ENCODE measurements at regions not wholly inside any gene's neighbourhood (a gene's known extent, or its start where the extent isn't known, plus 50 kb on each side); places are given as distances from the start of the nearest gene placed in this dataset.

- H3K4me1 Mint-ChIP-seq: no peaks in the 10 kb centered on the region
Observed at GRCh38 chr3:177514611-177515499, 317.6 kb upstream of the TBL1XR1 start.

GRCh38 chr3:177515786-177516157, 318.5 kb upstream of the TBL1XR1 start:
- no peaks in the 10 kb centered on the region for H3K9me3 ChIP-seq (ENCODE audit: control insufficient read depth, low read length, poor library complexity, severe bottlenecking)
- Mint-ChIP-seq H3K4me1 (no peaks in the 10 kb centered on the region), H3K27ac (no peak overlapping the region), H3K36me3 (ENCODE audit: low read depth) (no peaks in the 10 kb centered on the region), H3K4me3 (no peak overlapping the region), H3K27me3 (no peaks in the 10 kb centered on the region)
- ATAC-seq (no peak), DNase-seq (no peak)

More at GRCh38 chr3:177514611-177515499, 317.6 kb upstream of the TBL1XR1 start:
- H3K4me3 Mint-ChIP-seq: no peak overlapping the region
- no peaks in the 10 kb centered on the region for H3K36me3 Mint-ChIP-seq (ENCODE audit: low read depth)
- H3K27ac Mint-ChIP-seq: no peak overlapping the region
- H3K27me3 Mint-ChIP-seq: no peaks in the 10 kb centered on the region
- no peak for DNase-seq
- H3K9me3 ChIP-seq (ENCODE audit: control insufficient read depth, low read length, poor library complexity, severe bottlenecking): no peaks in the 10 kb centered on the region
- no peak for ATAC-seq

- Mint-ChIP-seq H3K4me3 (no peak overlapping the region), H3K4me1 (no peaks in the 10 kb centered on the region), H3K27ac (no peak overlapping the region), H3K36me3 (ENCODE audit: low read depth) (no peaks in the 10 kb centered on the region), H3K27me3 (no peaks in the 10 kb centered on the region)
- DNase-seq (no peak), ATAC-seq (no peak)
- no peaks in the 10 kb centered on the region for H3K9me3 ChIP-seq (ENCODE audit: control insufficient read depth, low read length, poor library complexity, severe bottlenecking)
Observed at GRCh38 chr3:177516158-177517011, 319.1 kb upstream of the TBL1XR1 start.

GRCh38 chr3:177517906-177518305, 320.6 kb upstream of the TBL1XR1 start:
- DNase-seq (no peak), ATAC-seq (no peak)
- no peaks in the 10 kb centered on the region for H3K9me3 ChIP-seq (ENCODE audit: control insufficient read depth, low read length, poor library complexity, severe bottlenecking)
- Mint-ChIP-seq H3K27me3 (no peaks in the 10 kb centered on the region), H3K4me1 (no peaks in the 10 kb centered on the region), H3K36me3 (ENCODE audit: low read depth) (no peaks in the 10 kb centered on the region), H3K4me3 (no peak overlapping the region), H3K27ac (no peak overlapping the region)

GRCh38 chr3:177519588-177519987, 322.3 kb upstream of the TBL1XR1 start:
- H3K9me3 ChIP-seq (ENCODE audit: control insufficient read depth, low read length, poor library complexity, severe bottlenecking): no peaks in the 10 kb centered on the region
- ATAC-seq (no peak), DNase-seq (no peak)
- no peak overlapping the region for H3K4me3 Mint-ChIP-seq
- no peak overlapping the region for H3K27ac Mint-ChIP-seq
- H3K27me3 Mint-ChIP-seq: no peaks in the 10 kb centered on the region
- peaks cover 7% of the 10 kb centered on the region for H3K4me1 Mint-ChIP-seq
- H3K36me3 Mint-ChIP-seq (ENCODE audit: low read depth): no peaks in the 10 kb centered on the region

- ATAC-seq: no peak
- no peak overlapping the region for H3K4me3 Mint-ChIP-seq
- H3K36me3 Mint-ChIP-seq (ENCODE audit: low read depth): no peaks in the 10 kb centered on the region
- H3K27me3 Mint-ChIP-seq: no peaks in the 10 kb centered on the region
- H3K27ac Mint-ChIP-seq: no peak overlapping the region
- DNase-seq: no peak
- H3K4me1 Mint-ChIP-seq: peaks cover 16% of the 10 kb centered on the region
- H3K9me3 ChIP-seq (ENCODE audit: control insufficient read depth, low read length, poor library complexity, severe bottlenecking): no peaks in the 10 kb centered on the region
Observed at GRCh38 chr3:177521305-177521704, 324.0 kb upstream of the TBL1XR1 start.

- H3K27me3 Mint-ChIP-seq: no peaks in the 10 kb centered on the region
- ATAC-seq (no peak), DNase-seq (no peak)
- peaks cover 16% of the 10 kb centered on the region for H3K4me1 Mint-ChIP-seq
- no peaks in the 10 kb centered on the region for H3K9me3 ChIP-seq (ENCODE audit: control insufficient read depth, low read length, poor library complexity, severe bottlenecking)
- no peaks in the 10 kb centered on the region for H3K36me3 Mint-ChIP-seq (ENCODE audit: low read depth)
- H3K4me3 Mint-ChIP-seq: no peak overlapping the region
- H3K27ac Mint-ChIP-seq: no peak overlapping the region
Observed at GRCh38 chr3:177522051-177522450, 324.8 kb upstream of the TBL1XR1 start.

- H3K27ac Mint-ChIP-seq: no peak overlapping the region
- H3K27me3 Mint-ChIP-seq: no peaks in the 10 kb centered on the region
- no peak for ATAC-seq
- no peak overlapping the region for H3K4me3 Mint-ChIP-seq
- no peaks in the 10 kb centered on the region for H3K9me3 ChIP-seq (ENCODE audit: control insufficient read depth, low read length, poor library complexity, severe bottlenecking)
- no peak for DNase-seq
- peaks cover 18% of the 10 kb centered on the region for H3K4me1 Mint-ChIP-seq
- no peaks in the 10 kb centered on the region for H3K36me3 Mint-ChIP-seq (ENCODE audit: low read depth)
Observed at GRCh38 chr3:177523067-177523675, 325.9 kb upstream of the TBL1XR1 start.

- Mint-ChIP-seq H3K27ac (no peak overlapping the region), H3K36me3 (ENCODE audit: low read depth) (no peaks in the 10 kb centered on the region), H3K4me1 (peaks cover 21% of the 10 kb centered on the region), H3K27me3 (no peaks in the 10 kb centered on the region), H3K4me3 (no peak overlapping the region)
- DNase-seq (no peak), ATAC-seq (no peak)
- no peaks in the 10 kb centered on the region for H3K9me3 ChIP-seq (ENCODE audit: control insufficient read depth, low read length, poor library complexity, severe bottlenecking)
Observed at GRCh38 chr3:177523872-177524438, 326.7 kb upstream of the TBL1XR1 start.

- ATAC-seq (no peak), DNase-seq (no peak)
- Mint-ChIP-seq H3K4me1 (peaks cover 23% of the 10 kb centered on the region), H3K27ac (no peak overlapping the region), H3K27me3 (no peaks in the 10 kb centered on the region), H3K4me3 (no peak overlapping the region), H3K36me3 (ENCODE audit: low read depth) (no peaks in the 10 kb centered on the region)
- no peaks in the 10 kb centered on the region for H3K9me3 ChIP-seq (ENCODE audit: control insufficient read depth, low read length, poor library complexity, severe bottlenecking)
Observed at GRCh38 chr3:177524742-177525141, 327.5 kb upstream of the TBL1XR1 start.

GRCh38 chr3:177525414-177525813, 328.1 kb upstream of the TBL1XR1 start:
- H3K4me1 Mint-ChIP-seq: peaks cover 23% of the 10 kb centered on the region
- H3K27ac Mint-ChIP-seq: no peak overlapping the region
- ATAC-seq: no peak
- no peak overlapping the region for H3K4me3 Mint-ChIP-seq
- no peak for DNase-seq
- H3K36me3 Mint-ChIP-seq (ENCODE audit: low read depth): no peaks in the 10 kb centered on the region
- H3K27me3 Mint-ChIP-seq: no peaks in the 10 kb centered on the region
- H3K9me3 ChIP-seq (ENCODE audit: control insufficient read depth, low read length, poor library complexity, severe bottlenecking): no peaks in the 10 kb centered on the region

GRCh38 chr3:177525987-177526712, 328.9 kb upstream of the TBL1XR1 start:
- Mint-ChIP-seq H3K36me3 (ENCODE audit: low read depth) (no peaks in the 10 kb centered on the region), H3K4me1 (peaks cover 26% of the 10 kb centered on the region), H3K27ac (no peak overlapping the region), H3K27me3 (no peaks in the 10 kb centered on the region), H3K4me3 (no peak overlapping the region)
- ATAC-seq: no peak
- no peak for DNase-seq
- H3K9me3 ChIP-seq (ENCODE audit: control insufficient read depth, low read length, poor library complexity, severe bottlenecking): no peaks in the 10 kb centered on the region
